Thoracic aorta (tissue), 2 donors: ENCODE measurements at regions not wholly inside any gene's neighbourhood (a gene's known extent, or its start where the extent isn't known, plus 50 kb on each side); places are given as distances from the start of the nearest gene placed in this dataset.

ENCODE experiments used
- ATAC-seq: fragments of 150-250 bp; one replicate; pipeline ENCODE4 v1.8.0; 2017; ENCODE audit warnings: low read depth; ENCODE audit not compliant: insufficient number of reproducible peaks, low FRiP score
- DNase-seq: peaks from one replicate; pipeline ENCODE4 v3.0.0-alpha.2; 2020; ENCODE audit warnings: low spot score
- H3K27ac ChIP-seq, 2 donors: fragments of 200-600 bp; sonication (generic); 1 replicate in 1 of 2; 2 replicates in 1 of 2; pipeline ENCODE4 v1.5.1; 2016; ENCODE audit warnings: mild to moderate bottlenecking in 2 of 2, moderate library complexity in 2 of 2
- H3K27me3 ChIP-seq: fragments of 200-600 bp; sonication (generic); replicated peaks from 2 replicates; pipeline ENCODE4 v1.6.0; 2016; ENCODE audit warnings: mild to moderate bottlenecking; ENCODE audit not compliant: insufficient read depth
- H3K36me3 ChIP-seq: fragments of 200-600 bp; sonication (generic); one replicate; pipeline ENCODE4 v1.5.1; 2016
- H3K4me1 ChIP-seq, 2 donors: fragments of 200-600 bp; sonication (generic); 1 replicate in 1 of 2; 2 replicates in 1 of 2; pipeline versions ENCODE4 v1.5.1 to v1.6.0; 2016; ENCODE audit warnings: low read depth in 2 of 2, mild to moderate bottlenecking in 1 of 2; ENCODE audit not compliant: control insufficient read depth in 1 of 2
- H3K4me3 ChIP-seq: fragments of 200-600 bp; sonication (generic); 2 replicates; pipeline ENCODE4 v1.5.1; 2016; ENCODE audit warnings: mild to moderate bottlenecking
- H3K9me3 ChIP-seq: fragments of 200-600 bp; sonication (generic); 2 replicates; pipeline ENCODE4 v1.5.1; 2016
- CTCF ChIP-seq: fragments of 200-600 bp; sonication (generic); IDR thresholded peaks from one replicate; pipeline ENCODE4 v1.5.1; 2019; ENCODE audit warnings: antibody characterized with exemption

- no peak overlapping the region for H3K4me3 ChIP-seq
- DNase-seq (no peak), ATAC-seq (no peak)
- H3K4me1 ChIP-seq, result no peaks in the 10 kb centered on the region
- no peaks in the 10 kb centered on the region for H3K27me3 ChIP-seq
- TF ChIP-seq CTCF, result no peak
- H3K36me3 ChIP-seq, result no peaks in the 10 kb centered on the region
- no peak overlapping the region for H3K27ac ChIP-seq
- no peaks in the 10 kb centered on the region for H3K9me3 ChIP-seq
Observed at GRCh38 chr4:120318196-120318846, 251.7 kb upstream of the MAD2L1 start.

GRCh38 chr4:120317713-120318112 is 251.1 kb upstream of the MAD2L1 start:
- H3K27ac ChIP-seq, result no peak overlapping the region
- no peaks in the 10 kb centered on the region for H3K27me3 ChIP-seq
- TF ChIP-seq CTCF, result no peak
- no peak for ATAC-seq
- no peaks in the 10 kb centered on the region for H3K9me3 ChIP-seq
- no peaks in the 10 kb centered on the region for H3K4me1 ChIP-seq
- H3K4me3 ChIP-seq, result no peak overlapping the region
- no peak for DNase-seq
- no peaks in the 10 kb centered on the region for H3K36me3 ChIP-seq

- no peaks in the 10 kb centered on the region for H3K27me3 ChIP-seq
- no peaks in the 10 kb centered on the region for H3K4me1 ChIP-seq
- no peak overlapping the region for H3K27ac ChIP-seq
- H3K36me3 ChIP-seq, result no peaks in the 10 kb centered on the region
- no peak for ATAC-seq
- no peaks in the 10 kb centered on the region for H3K9me3 ChIP-seq
- no peak for DNase-seq
- H3K4me3 ChIP-seq, result no peak overlapping the region
- no peak for TF ChIP-seq CTCF
Observed at GRCh38 chr4:120316416-120316815, 249.8 kb upstream of the MAD2L1 start.

DNA sequence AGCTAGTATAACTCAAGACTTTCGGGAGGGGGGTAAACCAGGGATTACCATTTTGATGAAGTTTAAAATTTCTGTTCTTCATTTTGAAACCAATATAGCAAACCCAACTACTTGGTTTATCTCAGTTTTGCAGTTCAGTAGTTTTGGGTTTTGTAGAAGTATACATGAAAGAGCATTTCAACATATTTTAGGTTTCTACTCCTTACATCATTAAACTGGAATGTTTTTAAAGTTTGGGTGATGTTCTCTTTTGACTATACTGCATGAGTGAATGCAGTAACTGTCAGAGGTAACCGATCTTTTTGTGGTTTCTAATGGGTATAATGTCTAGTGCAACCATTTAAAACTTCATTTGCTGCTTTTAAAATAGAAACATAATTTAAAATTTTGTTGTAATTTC is 248.3 kb upstream of the MAD2L1 start:
- Histone ChIP-seq H3K36me3 (no peaks in the 10 kb centered on the region), H3K4me1 (no peaks in the 10 kb centered on the region), H3K27me3 (no peaks in the 10 kb centered on the region), H3K9me3 (no peaks in the 10 kb centered on the region), H3K4me3 (no peak overlapping the region), H3K27ac (no peak overlapping the region)
- DNase-seq (no peak), ATAC-seq (no peak)
- no peak for TF ChIP-seq CTCF

DNA sequence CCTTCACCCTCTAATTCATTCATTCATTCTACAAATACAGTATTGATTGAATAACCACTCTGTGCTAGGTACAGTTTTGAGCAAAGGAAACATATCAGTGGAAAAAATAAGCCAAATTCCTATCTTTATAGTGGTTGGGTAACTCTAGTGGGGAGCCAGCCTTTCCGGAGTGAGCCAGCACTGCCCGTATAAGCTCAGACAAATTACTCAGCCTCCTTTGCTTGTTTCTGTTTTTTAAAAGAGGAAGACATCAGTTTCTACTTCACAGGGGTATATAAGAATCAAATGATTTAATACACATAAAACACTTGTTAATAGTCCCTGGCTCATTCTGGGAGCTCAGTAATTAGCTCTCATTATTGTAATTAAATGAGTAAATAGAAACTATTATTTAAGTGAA is 238.2 kb upstream of the MAD2L1 start:
- Histone ChIP-seq H3K4me1 (no peaks in the 10 kb centered on the region), H3K36me3 (no peaks in the 10 kb centered on the region), H3K4me3 (no peak overlapping the region), H3K27me3 (no peaks in the 10 kb centered on the region), H3K27ac (no peak overlapping the region), H3K9me3 (no peaks in the 10 kb centered on the region)
- ATAC-seq (no peak), DNase-seq (no peak)
- no peak for TF ChIP-seq CTCF
